ENCODE measurements at regions not wholly inside any gene's neighbourhood (a gene's known extent, or its start where the extent isn't known, plus 50 kb on each side); places are given as distances from the start of the nearest gene placed in this dataset.

- intact Hi-C loops (cut with DNase I; ENCODE audit: low total_unique reads): no loop called here
- no peak for DNase-seq
- H3K27ac ChIP-seq: no peak overlapping the region
- H3K36me3 ChIP-seq: no peaks in the 10 kb centered on the region
- no peak for TF ChIP-seq POLR2A (IDR thresholded peaks at IDR 0.05)
- no peak for TF ChIP-seq CTCF (IDR thresholded peaks at IDR 0.05 in 8 of 11, conservative IDR thresholded peaks at IDR 0.05 in 3 of 11)
- TF ChIP-seq POLR2AphosphoS5 (IDR thresholded peaks at IDR 0.05): no peak
- no peaks in the 10 kb centered on the region for H3K4me1 ChIP-seq
- 83 to 91% (median 87%) methylated on average over 5 to 12 of the region's 12 CpGs for WGBS, 5 donors
- H3K4me3 ChIP-seq: no peak overlapping the region
- no peaks in the 10 kb centered on the region for H3K9me3 ChIP-seq
- H3K27me3 ChIP-seq (replicated peaks in 1 of 7): no peaks in the 10 kb centered on the region
Observed at GRCh38 chr6:95083506-95083905, 493.8 kb upstream of the MANEA start.

- H3K4me1 ChIP-seq: no peaks in the 10 kb centered on the region
- H3K9me3 ChIP-seq: no peaks in the 10 kb centered on the region
- H3K27ac ChIP-seq: no peak overlapping the region
- TF ChIP-seq CTCF (IDR thresholded peaks at IDR 0.05 in 8 of 11, conservative IDR thresholded peaks at IDR 0.05 in 3 of 11) (no peak), POLR2AphosphoS5 (IDR thresholded peaks at IDR 0.05) (no peak), POLR2A (IDR thresholded peaks at IDR 0.05) (no peak)
- no peak for DNase-seq
- intact Hi-C loops (cut with DNase I; ENCODE audit: low total_unique reads): no loop called here
- H3K36me3 ChIP-seq: no peaks in the 10 kb centered on the region
- no peaks in the 10 kb centered on the region for H3K27me3 ChIP-seq (replicated peaks in 1 of 7)
- no peak overlapping the region for H3K4me3 ChIP-seq
- WGBS, 5 donors: 91 to 100% (median 92%) methylated on average over 2 to 19 of the region's 19 CpGs
Observed at GRCh38 chr6:95084867-95085266, 492.5 kb upstream of the MANEA start.

- 57 to 70% (median 68%) methylated on average over 8 of the region's 8 CpGs for WGBS, 5 donors
Observed at GRCh38 chr6:95087394-95088097, 489.8 kb upstream of the MANEA start.

More at GRCh38 chr6:95087394-95088097, 489.8 kb upstream of the MANEA start:
- Histone ChIP-seq H3K4me3 (no peak overlapping the region), H3K36me3 (no peaks in the 10 kb centered on the region), H3K27ac (no peak overlapping the region), H3K4me1 (no peaks in the 10 kb centered on the region), H3K9me3 (no peaks in the 10 kb centered on the region), H3K27me3 (replicated peaks in 1 of 7) (no peaks in the 10 kb centered on the region)
- intact Hi-C loops (cut with DNase I; ENCODE audit: low total_unique reads): no loop called here
- no peak for DNase-seq
- TF ChIP-seq POLR2A (IDR thresholded peaks at IDR 0.05) (no peak), POLR2AphosphoS5 (IDR thresholded peaks at IDR 0.05) (no peak), CTCF (IDR thresholded peaks at IDR 0.05 in 8 of 11, conservative IDR thresholded peaks at IDR 0.05 in 3 of 11) (no peak)
